Smooth muscle cell (in vitro differentiated cells): ENCODE measurements at regions not wholly inside any gene's neighbourhood (a gene's known extent, or its start where the extent isn't known, plus 50 kb on each side); places are given as distances from the start of the nearest gene placed in this dataset.

ENCODE experiments used
- DNase-seq: peaks from one replicate; lab custom pipeline; 2025; ENCODE audit not compliant: unreplicated experiment; lab: John Stamatoyannopoulos, UW
- H2AFZ ChIP-seq: fragments of 200-600 bp; sonication (generic); 2 replicates; pipeline ENCODE4 v1.6.0; 2016; ENCODE audit warnings: antibody characterized with exemption, low read depth, mild to moderate bottlenecking
- H3F3A ChIP-seq: fragments of 200-600 bp; sonication (generic); 2 replicates; pipeline ENCODE4 v1.6.0; 2017; ENCODE audit warnings: antibody characterized with exemption, low read depth
- H3K27ac ChIP-seq: fragments of 200-600 bp; sonication (generic); 2 replicates; pipeline ENCODE4 v1.5.1; 2016; ENCODE audit warnings: low read depth, mild to moderate bottlenecking
- H3K27me3 ChIP-seq: fragments of 200-600 bp; sonication (generic); 2 replicates; pipeline ENCODE4 v1.6.1; 2016; ENCODE audit warnings: low read depth, mild to moderate bottlenecking
- H3K36me3 ChIP-seq: fragments of 200-600 bp; sonication (generic); 2 replicates; pipeline ENCODE4 v1.5.1; 2016; ENCODE audit warnings: low read depth
- H3K4me1 ChIP-seq: fragments of 200-600 bp; sonication (generic); 2 replicates; pipeline ENCODE4 v1.5.1; 2016; ENCODE audit warnings: low read depth
- H3K4me2 ChIP-seq: fragments of 200-600 bp; sonication (generic); 2 replicates; pipeline ENCODE4 v1.6.0; 2016; ENCODE audit warnings: mild to moderate bottlenecking
- H3K4me3 ChIP-seq: fragments of 200-600 bp; sonication (generic); 2 replicates; pipeline ENCODE4 v1.5.1; 2016; ENCODE audit warnings: mild to moderate bottlenecking
- H3K79me2 ChIP-seq: fragments of 200-600 bp; sonication (generic); 2 replicates; pipeline ENCODE4 v1.6.0; 2016; ENCODE audit warnings: low read depth, mild to moderate bottlenecking
- H3K9ac ChIP-seq: fragments of 200-600 bp; sonication (generic); 2 replicates; pipeline ENCODE4 v1.6.0; 2016; ENCODE audit warnings: low read depth
- H3K9me3 ChIP-seq: fragments of 200-600 bp; sonication (generic); replicated peaks from 2 replicates; pipeline ENCODE4 v1.5.1; 2016; ENCODE audit warnings: low read depth
- H4K20me1 ChIP-seq: fragments of 200-600 bp; sonication (generic); 2 replicates; pipeline ENCODE4 v1.6.0; 2016; ENCODE audit warnings: low read depth
- WGBS: methylation state at CpG from one replicate; pipeline ENCODE4 v1.1.7; 2016; ENCODE audit warnings: low lambda C conversion rate; 5-methylcytosine and 5-hydroxymethylcytosine counted together
- TF ChIP-seq, protein P1 (sequence below): fragments of 200-600 bp; sonication (generic); IDR thresholded peaks from 2 replicates; pipeline ENCODE4 v1.5.1; 2017; ENCODE audit warnings: borderline replicate concordance, mild to moderate bottlenecking, antibody characterized with exemption; ENCODE audit not compliant: insufficient read depth, poor library complexity, severe bottlenecking

DNA sequence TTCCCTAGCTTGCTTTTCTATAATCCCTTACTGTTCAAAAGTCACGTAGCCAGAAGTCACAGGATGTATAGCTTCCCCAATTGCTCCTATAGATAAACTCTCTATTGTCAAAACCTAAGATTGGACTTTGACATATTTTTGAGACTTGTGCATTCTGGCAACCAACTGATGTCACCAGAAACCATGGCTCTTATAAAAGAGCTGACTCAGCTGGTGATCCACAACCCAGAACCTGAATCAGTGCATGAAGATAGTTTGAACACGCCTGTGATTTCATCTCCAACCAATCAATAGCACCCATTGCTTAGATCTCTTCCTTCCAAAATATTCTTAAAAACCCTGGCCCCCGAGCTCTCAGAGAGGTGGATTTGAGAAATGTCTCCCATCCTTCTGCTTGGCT, 639.9 kb upstream of the PIK3C3 start:
- Histone ChIP-seq H3K27me3 (no peaks in the 10 kb centered on the region), H3K27ac (no peak overlapping the region), H4K20me1 (no peaks in the 10 kb centered on the region), H3K79me2 (no peaks in the 10 kb centered on the region), H3F3A (no peaks in the 10 kb centered on the region), H2AFZ (no peak overlapping the region), H3K4me3 (no peak overlapping the region), H3K4me2 (no peak overlapping the region), H3K4me1 (no peaks in the 10 kb centered on the region), H3K9ac (no peak overlapping the region), H3K9me3 (no peaks in the 10 kb centered on the region), H3K36me3 (no peaks in the 10 kb centered on the region)
- WGBS = 91% methylated on average over 3 of the region's 3 CpGs
- TF ChIP-seq, protein P1, sequence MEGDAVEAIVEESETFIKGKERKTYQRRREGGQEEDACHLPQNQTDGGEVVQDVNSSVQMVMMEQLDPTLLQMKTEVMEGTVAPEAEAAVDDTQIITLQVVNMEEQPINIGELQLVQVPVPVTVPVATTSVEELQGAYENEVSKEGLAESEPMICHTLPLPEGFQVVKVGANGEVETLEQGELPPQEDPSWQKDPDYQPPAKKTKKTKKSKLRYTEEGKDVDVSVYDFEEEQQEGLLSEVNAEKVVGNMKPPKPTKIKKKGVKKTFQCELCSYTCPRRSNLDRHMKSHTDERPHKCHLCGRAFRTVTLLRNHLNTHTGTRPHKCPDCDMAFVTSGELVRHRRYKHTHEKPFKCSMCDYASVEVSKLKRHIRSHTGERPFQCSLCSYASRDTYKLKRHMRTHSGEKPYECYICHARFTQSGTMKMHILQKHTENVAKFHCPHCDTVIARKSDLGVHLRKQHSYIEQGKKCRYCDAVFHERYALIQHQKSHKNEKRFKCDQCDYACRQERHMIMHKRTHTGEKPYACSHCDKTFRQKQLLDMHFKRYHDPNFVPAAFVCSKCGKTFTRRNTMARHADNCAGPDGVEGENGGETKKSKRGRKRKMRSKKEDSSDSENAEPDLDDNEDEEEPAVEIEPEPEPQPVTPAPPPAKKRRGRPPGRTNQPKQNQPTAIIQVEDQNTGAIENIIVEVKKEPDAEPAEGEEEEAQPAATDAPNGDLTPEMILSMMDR = no peak
- no peak for DNase-seq

DNA sequence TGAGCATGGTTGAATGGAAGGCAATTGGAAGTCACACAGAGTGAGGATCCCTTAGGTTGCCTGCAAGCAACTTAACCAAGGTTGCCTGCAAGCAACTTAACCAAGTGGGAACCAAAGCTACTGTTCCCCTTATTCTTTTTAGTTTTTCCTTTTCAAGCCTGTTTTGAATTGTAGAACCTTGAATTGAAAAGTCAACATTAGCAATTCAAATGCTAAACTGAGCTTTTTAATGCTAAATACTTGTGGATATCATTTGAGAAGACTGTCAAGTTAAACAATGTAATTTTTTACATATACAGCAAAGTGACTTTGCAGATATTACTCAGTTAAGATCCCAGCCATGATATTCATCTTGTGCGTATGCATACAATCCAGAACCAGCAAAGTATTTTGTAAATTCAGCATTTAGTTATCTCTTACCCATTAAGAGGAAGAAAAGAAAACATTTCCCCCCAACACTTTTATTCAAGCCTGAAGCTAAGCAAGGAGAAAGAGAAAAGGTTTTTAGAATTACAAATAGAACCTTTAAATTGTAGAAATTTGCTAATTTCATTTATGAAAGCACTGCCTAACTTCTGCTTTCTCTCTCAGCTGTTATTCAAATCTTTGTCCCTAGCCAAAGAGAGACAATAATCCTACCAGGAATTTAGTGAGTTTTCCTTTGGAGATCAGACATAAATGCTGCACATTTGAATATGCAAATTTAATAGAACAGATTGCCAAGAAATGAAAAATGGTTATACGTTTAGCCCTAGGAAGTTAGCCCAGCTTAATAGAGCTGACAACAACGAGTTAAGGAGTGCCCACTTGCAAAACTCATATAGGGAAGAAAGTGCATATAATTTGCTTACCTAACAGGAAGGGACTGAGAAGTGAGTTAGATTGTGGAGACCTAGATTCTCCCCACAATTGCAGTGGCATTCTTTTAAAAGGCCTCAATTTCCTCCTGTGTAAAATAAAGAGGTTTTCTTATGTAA, 643.2 kb upstream of the PIK3C3 start:
- Histone ChIP-seq H3K4me2 (no peak overlapping the region), H3F3A (no peaks in the 10 kb centered on the region), H3K4me1 (no peaks in the 10 kb centered on the region), H3K27me3 (no peaks in the 10 kb centered on the region), H3K9me3 (no peaks in the 10 kb centered on the region), H2AFZ (no peak overlapping the region), H3K79me2 (no peaks in the 10 kb centered on the region), H4K20me1 (no peaks in the 10 kb centered on the region), H3K9ac (no peak overlapping the region), H3K36me3 (no peaks in the 10 kb centered on the region), H3K4me3 (no peak overlapping the region), H3K27ac (no peak overlapping the region)
- DNase-seq = no peak
- TF ChIP-seq, protein P1 = no peak
- 74% methylated on average over 3 of the region's 3 CpGs for WGBS

DNA sequence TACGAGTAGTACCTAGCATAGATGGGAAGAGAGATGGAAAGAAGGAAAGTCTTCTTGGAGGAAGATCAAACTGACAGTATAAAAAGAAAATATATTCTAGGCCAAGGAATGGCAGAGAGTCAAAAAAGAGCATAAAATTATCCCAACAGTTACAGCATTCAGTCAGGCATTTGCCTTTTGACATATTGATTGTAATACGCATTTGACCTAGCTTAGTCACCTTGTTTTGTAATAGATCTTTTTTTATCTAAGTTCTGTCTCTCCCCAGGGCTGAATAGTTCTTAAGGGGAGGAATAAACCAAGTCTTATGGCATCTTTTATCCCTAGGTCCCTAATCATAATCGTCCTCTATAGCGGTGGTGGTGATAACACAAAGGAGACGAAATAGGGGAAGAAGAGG, 657.3 kb upstream of the PIK3C3 start:
- TF ChIP-seq, protein P1 = no peak
- no peaks in the 10 kb centered on the region for H3K27me3 ChIP-seq
- H3K36me3 ChIP-seq = no peaks in the 10 kb centered on the region
- no peaks in the 10 kb centered on the region for H3K9me3 ChIP-seq
- no peaks in the 10 kb centered on the region for H3K4me1 ChIP-seq
- DNase-seq = no peak
- H3K4me2 ChIP-seq = no peak overlapping the region
- no peaks in the 10 kb centered on the region for H3F3A ChIP-seq
- 96% methylated on average over 5 of the region's 5 CpGs for WGBS
- H4K20me1 ChIP-seq = no peaks in the 10 kb centered on the region
- no peak overlapping the region for H2AFZ ChIP-seq
- H3K9ac ChIP-seq = no peak overlapping the region
- H3K4me3 ChIP-seq = no peak overlapping the region
- no peaks in the 10 kb centered on the region for H3K79me2 ChIP-seq
- no peak overlapping the region for H3K27ac ChIP-seq
